BLaER1 treated with 17β-estradiol and CSF1 and Interleukin-3, amounts not matched to agents 10 nM and 100 nM (cell line): ENCODE measurements at regions not wholly inside any gene's neighbourhood (a gene's known extent, or its start where the extent isn't known, plus 50 kb on each side); places are given as distances from the start of the nearest gene placed in this dataset.

Experiments used
- H3K27ac ChIP-seq, 11 experiments: shearing (Covaris generic); formaldehyde crosslinking; 2 replicates each; pipeline ENCODE4 v1.8.1; 2022
- H3K27me3 ChIP-seq, 11 experiments: shearing (Covaris generic); formaldehyde crosslinking; 2 replicates each; pipeline ENCODE4 v1.8.1; 2022
- H3K36me3 ChIP-seq, 11 experiments: shearing (Covaris generic); formaldehyde crosslinking; 2 replicates each; pipeline ENCODE4 v1.8.1; 2022
- H3K4me1 ChIP-seq, 10 experiments: shearing (Covaris generic); formaldehyde crosslinking; 2 replicates each; pipeline ENCODE4 v1.8.1; 2022
- H3K4me2 ChIP-seq, 11 experiments: shearing (Covaris generic); formaldehyde crosslinking; 2 replicates each; pipeline ENCODE4 v1.8.1; 2022
- H3K4me3 ChIP-seq, 10 experiments: shearing (Covaris generic); formaldehyde crosslinking; 2 replicates each; pipeline ENCODE4 v1.8.1; 2022
- H3K9ac ChIP-seq, 11 experiments: shearing (Covaris generic); formaldehyde crosslinking; 2 replicates each; pipeline ENCODE4 v1.8.1; 2022
- H3K9me3 ChIP-seq, 11 experiments: shearing (Covaris generic); formaldehyde crosslinking; replicated peaks in 1 of 11; 2 replicates each; pipeline ENCODE4 v1.8.1; 2022
- H4K20me1 ChIP-seq, 11 experiments: shearing (Covaris generic); formaldehyde crosslinking; 2 replicates each; pipeline ENCODE4 v1.8.1; 2022
- Cebpa-rat ChIP-seq, 11 experiments: shearing (Covaris generic); IDR thresholded peaks; 2 replicates each; pipeline ENCODE4 v1.8.1; 2022

DNA sequence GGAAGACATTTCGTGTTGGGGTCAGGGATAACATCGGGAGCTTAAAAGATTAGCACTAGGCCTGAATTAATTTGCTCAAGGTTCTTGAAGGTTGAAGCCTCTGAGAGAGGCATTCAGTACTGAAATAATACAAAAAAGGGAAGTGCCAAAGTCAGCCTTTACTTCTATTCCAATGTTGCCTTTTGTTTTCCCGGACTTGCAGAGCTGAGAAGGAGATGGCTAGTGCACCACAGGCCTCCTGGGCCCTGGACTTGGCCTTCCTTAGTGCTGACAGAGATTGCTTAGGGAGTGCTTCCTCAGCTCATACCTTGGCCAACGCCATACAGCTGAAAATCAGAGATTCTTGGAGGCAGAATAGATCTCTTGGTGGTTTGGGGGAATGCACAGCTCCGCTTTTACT is 333.6 kb upstream of the TBL1XR1 start:
- H3K36me3 ChIP-seq = no peaks in the 10 kb centered on the region
- H3K27me3 ChIP-seq = no peaks in the 10 kb centered on the region
- H3K27ac ChIP-seq = no peak overlapping the region
- no peak overlapping the region for H3K9ac ChIP-seq
- peak overlapping the region in 2 of 11 experiments; percentile 11 to 46; a peak in 1 of 22 replicates for H3K4me2 ChIP-seq
- TF ChIP-seq Cebpa-rat (IDR thresholded peaks at IDR 0.05) = no peak
- no peak overlapping the region for H3K4me3 ChIP-seq
- peaks cover 0 to 44% (median 27%) of the 10 kb centered on the region in 11 experiments; a peak in 17 of 22 replicates for H3K9me3 ChIP-seq
- peaks cover 0 to 23% (median 6%) of the 10 kb centered on the region in 10 experiments; a peak in 11 of 20 replicates for H3K4me1 ChIP-seq
- no peaks in the 10 kb centered on the region for H4K20me1 ChIP-seq

- Histone ChIP-seq H3K27me3 (no peaks in the 10 kb centered on the region), H3K9ac (no peak overlapping the region), H3K4me1 (peaks cover 20 to 37% (median 30%) of the 10 kb centered on the region in 10 experiments), H4K20me1 (no peaks in the 10 kb centered on the region), H3K36me3 (no peaks in the 10 kb centered on the region), H3K4me3 (no peak overlapping the region), H3K9me3 (peaks cover 0 to 31% (median 15%) of the 10 kb centered on the region in 11 experiments; a peak in 16 of 22 replicates), H3K4me2 (peak overlapping the region in 2 of 11 experiments; percentile 83; a peak in 1 of 22 replicates), H3K27ac (no peak overlapping the region)
- TF ChIP-seq Cebpa-rat (IDR thresholded peaks at IDR 0.05) = no peak
Measured at GRCh38 chr3:177536873-177537272, 339.6 kb upstream of the TBL1XR1 start.

DNA sequence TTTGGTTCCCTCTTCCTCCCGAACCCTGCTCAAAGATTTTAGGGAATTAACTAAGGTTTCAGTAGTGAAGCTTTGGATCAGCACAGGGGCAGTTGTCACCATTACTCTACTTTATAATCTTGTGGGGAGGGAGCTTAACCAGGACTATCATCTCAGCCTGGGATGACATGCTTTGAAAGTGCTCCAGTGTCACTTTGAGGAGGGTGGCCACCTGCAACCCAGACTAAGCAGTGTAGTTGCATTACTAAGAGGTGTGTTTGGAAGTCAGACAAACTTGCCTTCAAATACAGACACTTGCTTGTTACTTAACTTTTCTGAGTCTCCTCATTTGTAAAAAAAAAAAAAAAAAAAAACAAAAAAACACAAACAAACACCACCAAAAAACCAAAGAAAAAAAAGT is 340.3 kb upstream of the TBL1XR1 start:
- H3K4me1 ChIP-seq = peaks cover 20 to 37% (median 30%) of the 10 kb centered on the region in 10 experiments
- H3K36me3 ChIP-seq = no peaks in the 10 kb centered on the region
- H3K9me3 ChIP-seq = peaks cover 0 to 31% (median 15%) of the 10 kb centered on the region in 11 experiments; a peak in 16 of 22 replicates
- H4K20me1 ChIP-seq = no peaks in the 10 kb centered on the region
- no peak overlapping the region for H3K4me3 ChIP-seq
- H3K27ac ChIP-seq = no peak overlapping the region
- no peak for TF ChIP-seq Cebpa-rat (IDR thresholded peaks at IDR 0.05)
- H3K27me3 ChIP-seq = no peaks in the 10 kb centered on the region
- H3K4me2 ChIP-seq = peak overlapping the region in 10 of 11 experiments; percentile 67 to 91 (median 78); a peak in 14 of 22 replicates
- no peak overlapping the region for H3K9ac ChIP-seq

- H3K27me3 ChIP-seq = no peaks in the 10 kb centered on the region
- H4K20me1 ChIP-seq = no peaks in the 10 kb centered on the region
- TF ChIP-seq Cebpa-rat (IDR thresholded peaks at IDR 0.05) = no peak
- H3K4me1 ChIP-seq = peaks cover 20 to 37% (median 30%) of the 10 kb centered on the region in 10 experiments
- peak overlapping the region; percentile 67 to 91 (median 78) for H3K4me2 ChIP-seq
- H3K9ac ChIP-seq = peak overlapping the region in 1 of 11 experiments; percentile 10; a peak in 1 of 22 replicates
- peaks cover 0 to 25% (median 10%) of the 10 kb centered on the region in 11 experiments; a peak in 15 of 22 replicates for H3K9me3 ChIP-seq
- H3K36me3 ChIP-seq = no peaks in the 10 kb centered on the region
- peak overlapping the region in 9 of 11 experiments; percentile 13 to 62 (median 48); a peak in 12 of 22 replicates for H3K27ac ChIP-seq
- peak overlapping the region in 3 of 10 experiments; percentile 10 to 29 (median 20); a peak in 1 of 20 replicates for H3K4me3 ChIP-seq
Measured at GRCh38 chr3:177538048-177538749, 340.9 kb upstream of the TBL1XR1 start.

GRCh38 chr3:177538750-177539730 is 341.8 kb upstream of the TBL1XR1 start:
- Histone ChIP-seq H3K27ac (peak overlapping the region; percentile 4 to 62 (median 47); a peak in 16 of 22 replicates), H3K4me2 (peak overlapping the region; percentile 67 to 91 (median 78))
- no peak for TF ChIP-seq Cebpa-rat (IDR thresholded peaks at IDR 0.05)

DNA sequence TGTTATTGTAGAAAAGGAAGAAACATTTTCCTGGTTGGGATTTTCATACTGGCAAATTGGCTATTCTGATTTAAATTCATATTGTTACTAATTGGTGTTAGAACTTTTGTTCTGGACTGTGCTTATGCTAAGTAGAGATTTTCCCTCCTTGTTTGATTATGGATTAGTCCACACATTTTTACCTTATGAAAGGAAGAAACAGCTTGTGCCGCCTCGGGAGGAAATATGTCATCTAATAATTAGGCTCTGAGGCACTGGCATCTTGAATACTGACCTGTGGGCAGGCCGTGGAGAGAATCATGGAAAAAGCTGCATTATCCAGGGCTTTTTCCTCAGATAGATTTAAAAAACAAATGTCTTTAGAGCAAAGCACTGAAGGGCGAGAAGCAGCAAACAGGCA is 344.3 kb upstream of the TBL1XR1 start:
- TF ChIP-seq Cebpa-rat (IDR thresholded peaks at IDR 0.05) = no peak
- H3K27ac ChIP-seq = no peak overlapping the region

More at GRCh38 chr3:177538750-177539730, 341.8 kb upstream of the TBL1XR1 start:
- Histone ChIP-seq H3K4me3 (peak overlapping the region in 7 of 10 experiments; percentile 2 to 33 (median 14); a peak in 6 of 20 replicates), H3K9me3 (peaks cover 0 to 30% (median 13%) of the 10 kb centered on the region in 11 experiments; a peak in 17 of 22 replicates), H3K4me1 (peaks cover 20 to 37% (median 30%) of the 10 kb centered on the region in 10 experiments), H3K36me3 (no peaks in the 10 kb centered on the region), H3K27me3 (no peaks in the 10 kb centered on the region), H4K20me1 (no peaks in the 10 kb centered on the region), H3K9ac (peak overlapping the region in 5 of 11 experiments; percentile 1 to 51 (median 10); a peak in 5 of 22 replicates)

GRCh38 chr3:177545964-177546363 is 348.7 kb upstream of the TBL1XR1 start:
- no peaks in the 10 kb centered on the region for H3K27me3 ChIP-seq
- H3K9ac ChIP-seq = no peak overlapping the region
- H3K4me2 ChIP-seq = 0 out of 22 replicates have a peak overlapping the region, but pooled peaks of 1 of the 11 experiments have one; percentile 49

More for the DNA sequence above, 344.3 kb upstream of the TBL1XR1 start:
- H3K4me2 ChIP-seq = no peak overlapping the region
- H3K4me3 ChIP-seq = no peak overlapping the region
- H3K36me3 ChIP-seq = no peaks in the 10 kb centered on the region
- H3K9me3 ChIP-seq = peaks cover 0 to 33% (median 22%) of the 10 kb centered on the region in 11 experiments; a peak in 15 of 22 replicates
- peaks cover 20 to 45% (median 34%) of the 10 kb centered on the region in 10 experiments for H3K4me1 ChIP-seq
- H4K20me1 ChIP-seq = no peaks in the 10 kb centered on the region
- no peaks in the 10 kb centered on the region for H3K27me3 ChIP-seq
- H3K9ac ChIP-seq = no peak overlapping the region

DNA sequence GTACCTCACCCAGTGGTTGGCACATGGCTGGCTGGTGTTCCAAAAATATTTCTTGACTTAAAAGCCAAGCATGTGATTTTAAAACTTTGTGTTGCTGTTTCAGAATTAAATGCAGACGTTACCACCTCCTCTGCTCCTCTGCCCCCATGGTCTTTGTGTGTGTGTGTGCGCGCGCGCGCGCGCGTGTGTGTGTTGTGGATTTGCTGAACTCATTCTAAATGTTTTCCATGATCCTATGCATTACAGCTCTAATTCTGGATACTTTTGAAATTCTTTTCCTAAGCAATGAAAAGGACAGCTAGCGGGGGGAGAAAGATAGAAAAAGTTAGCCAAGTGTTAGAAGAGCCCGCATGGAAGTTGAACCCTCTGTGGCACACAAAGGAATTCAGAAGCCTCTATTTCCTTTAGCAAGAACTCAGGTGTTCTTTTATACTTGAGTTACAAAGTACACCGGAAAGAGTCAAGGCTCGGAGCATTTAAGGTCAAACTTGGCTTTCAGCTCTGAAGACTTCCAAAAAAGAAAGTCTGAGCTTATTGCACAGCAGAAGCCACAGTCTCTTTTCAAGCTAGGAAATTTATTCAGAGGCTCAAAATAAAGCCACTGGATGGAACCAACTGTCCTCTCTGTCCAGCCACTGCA is 350.5 kb upstream of the TBL1XR1 start:
- H3K36me3 ChIP-seq = no peaks in the 10 kb centered on the region
- no peak overlapping the region for H3K27ac ChIP-seq
- H3K4me1 ChIP-seq = peaks cover 9 to 27% (median 17%) of the 10 kb centered on the region in 10 experiments; a peak in 18 of 20 replicates
- no peaks in the 10 kb centered on the region for H3K27me3 ChIP-seq
- H3K9ac ChIP-seq = no peak overlapping the region
- peaks cover 0 to 49% (median 26%) of the 10 kb centered on the region in 11 experiments; a peak in 15 of 22 replicates for H3K9me3 ChIP-seq
- H3K4me3 ChIP-seq = no peak overlapping the region
- H3K4me2 ChIP-seq = no peak overlapping the region
- no peak for TF ChIP-seq Cebpa-rat (IDR thresholded peaks at IDR 0.05)
- no peaks in the 10 kb centered on the region for H4K20me1 ChIP-seq

More at GRCh38 chr3:177545964-177546363, 348.7 kb upstream of the TBL1XR1 start:
- Histone ChIP-seq H4K20me1 (no peaks in the 10 kb centered on the region), H3K4me3 (no peak overlapping the region), H3K36me3 (no peaks in the 10 kb centered on the region), H3K4me1 (peaks cover 0 to 12% (median 0%) of the 10 kb centered on the region in 10 experiments; a peak in 8 of 20 replicates), H3K27ac (no peak overlapping the region), H3K9me3 (peaks cover 0 to 49% (median 26%) of the 10 kb centered on the region in 11 experiments; a peak in 15 of 22 replicates)
- no peak for TF ChIP-seq Cebpa-rat (IDR thresholded peaks at IDR 0.05)
